ENCODE measurements at regions not wholly inside any gene's neighbourhood (a gene's known extent, or its start where the extent isn't known, plus 50 kb on each side); places are given as distances from the start of the nearest gene placed in this dataset.

DNA sequence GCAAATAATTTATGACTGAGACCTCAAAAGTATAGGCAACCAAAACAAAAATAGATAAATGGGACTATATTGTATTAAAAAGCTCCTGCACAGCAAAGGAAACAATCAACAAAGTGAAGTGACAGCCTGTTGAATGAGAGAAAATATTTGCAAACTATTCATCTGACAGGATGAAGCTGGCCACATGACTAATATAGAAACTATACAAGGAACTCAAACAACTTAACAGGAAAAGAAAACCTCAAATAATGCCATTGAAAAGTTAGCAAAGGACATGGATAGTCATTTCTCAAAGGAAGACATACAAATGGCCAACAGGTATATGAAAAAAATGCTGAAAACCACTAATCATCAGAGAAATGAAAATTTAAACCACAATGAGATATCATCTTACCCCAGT lies 245.1 kb downstream of the STK31 start:
- Histone ChIP-seq H3K27ac (ENCODE audit: low read depth, low read length) (no peak overlapping the region), H3K36me3 (ENCODE audit: control insufficient read depth in 1 of 2, insufficient read depth in 2 of 2, low read length in 2 of 2) (no peaks in the 10 kb centered on the region), H3K9me2 (ENCODE audit: insufficient read depth) (no peaks in the 10 kb centered on the region), H3K27me3 (ENCODE audit: insufficient read depth, low read length) (no peaks in the 10 kb centered on the region; the same call in 1 of the 2 replicates), H3K9ac (ENCODE audit: low read length) (no peak overlapping the region), H3K4me1 (ENCODE audit: control insufficient read depth in 1 of 2, insufficient read depth in 2 of 2, low read length in 2 of 2) (peaks cover 0 to 8% of the 10 kb centered on the region in 2 experiments; a peak in 1 of 4 replicates), H3K9me3 (ENCODE audit: control insufficient read depth in 1 of 2, insufficient read depth in 1 of 2, low read depth in 1 of 2, low read length in 2 of 2) (no peaks in the 10 kb centered on the region), H2AFZ (ENCODE audit: low read depth, low read length, poor library complexity, severe bottlenecking) (no peak overlapping the region), H3K4me2 (ENCODE audit: low read length) (no peak overlapping the region), H3K79me2 (ENCODE audit: insufficient read depth, low read length) (no peaks in the 10 kb centered on the region), H3K4me3 (replicated peaks in 1 of 2; ENCODE audit: low read depth in 1 of 2, low read length in 2 of 2) (no peak overlapping the region), H4K20me1 (ENCODE audit: insufficient read depth) (no peaks in the 10 kb centered on the region)
- TF ChIP-seq MAX (IDR thresholded peaks at IDR 0.05) (no peak), RAD21 (IDR thresholded peaks at IDR 0.05; ENCODE audit: low read depth) (no peak), ELF1 (IDR thresholded peaks at IDR 0.05; ENCODE audit: borderline replicate concordance, low read depth) (no peak), SIN3A (IDR thresholded peaks at IDR 0.05; ENCODE audit: low read depth) (no peak), POLR2AphosphoS5 (IDR thresholded peaks at IDR 0.05; ENCODE audit: low read depth, low read length) (no peak), EZH2 (IDR thresholded peaks at IDR 0.05) (no peak), YY1 (IDR thresholded peaks at IDR 0.05; ENCODE audit: extremely low read depth, insufficient replicate concordance, low read depth, low read length) (no peak), EGR1 (IDR thresholded peaks at IDR 0.05; ENCODE audit: low read depth) (no peak), ZNF274 (IDR thresholded peaks at IDR 0.05; ENCODE audit: low read depth, low read length) (no peak), ZBTB33 (IDR thresholded peaks at IDR 0.05; ENCODE audit: extremely low read depth, insufficient replicate concordance, low read length) (no peak), TCF7L2 (IDR thresholded peaks at IDR 0.05; ENCODE audit: borderline replicate concordance, extremely low read depth, insufficient read depth, insufficient read length) (no peak), FOSL1 (IDR thresholded peaks at IDR 0.05; ENCODE audit: low read depth) (no peak), SP1 (IDR thresholded peaks at IDR 0.05; ENCODE audit: low read depth) (no peak)
- TF ChIP-seq, protein P1, sequence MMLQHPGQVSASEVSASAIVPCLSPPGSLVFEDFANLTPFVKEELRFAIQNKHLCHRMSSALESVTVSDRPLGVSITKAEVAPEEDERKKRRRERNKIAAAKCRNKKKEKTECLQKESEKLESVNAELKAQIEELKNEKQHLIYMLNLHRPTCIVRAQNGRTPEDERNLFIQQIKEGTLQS (IDR thresholded peaks at IDR 0.05) = no peak
- BruUV-seq (replicated peaks) = no TSS peak
- CTCF ChIA-PET = no interaction called here
- POLR2A ChIA-PET = no interaction called here
- intact Hi-C loops (cut with micrococcal nuclease) = no loop called here
- ATAC-seq = no peak
- RAD21 ChIA-PET (ENCODE audit: low non-redundant PET in 1 of 2, low total read pairs in 2 of 2, uncharacterized antibody in 2 of 2, unreplicated experiment in 2 of 2) = no interaction called here
- no peak for DNase-seq (ENCODE audit: low read depth, low spot score)
